ENCODE measurements at regions not wholly inside any gene's neighbourhood (a gene's known extent, or its start where the extent isn't known, plus 50 kb on each side); places are given as distances from the start of the nearest gene placed in this dataset.

- TF ChIP-seq CTCF (IDR thresholded peaks at IDR 0.05) (no peak), POLR2A (IDR thresholded peaks at IDR 0.05) (no peak)
These were observed 153.4 kb upstream of the SOX14 start for GRCh38 chr3:137610723-137611122.

Measured in esophagus squamous epithelium (tissue), 4 donors.